Skeletal muscle tissue (tissue), 3 donors: ENCODE measurements at regions not wholly inside any gene's neighbourhood (a gene's known extent, or its start where the extent isn't known, plus 50 kb on each side); places are given as distances from the start of the nearest gene placed in this dataset.

Experiments used
- H3K27ac ChIP-seq: one replicate; pipeline ENCODE4 v1.7.0; 2013; ENCODE audit warnings: mild to moderate bottlenecking, low read depth, low read length, inconsistent platforms
- H3K27me3 ChIP-seq, 3 donors: one replicate each; pipeline ENCODE4 v1.7.0; 2013; ENCODE audit warnings: low read length in 3 of 3; ENCODE audit not compliant: control insufficient read depth in 3 of 3, insufficient read depth in 3 of 3
- H3K36me3 ChIP-seq, 3 donors: one replicate each; pipeline ENCODE4 v1.7.0; 2013; ENCODE audit warnings: low read length in 3 of 3; ENCODE audit not compliant: control insufficient read depth in 3 of 3, insufficient read depth in 3 of 3
- H3K4me1 ChIP-seq, 3 donors: one replicate each; pipeline ENCODE4 v1.7.0; 2013; ENCODE audit warnings: low read length in 3 of 3, mild to moderate bottlenecking in 3 of 3; ENCODE audit not compliant: control insufficient read depth in 3 of 3, insufficient read depth in 3 of 3
- H3K4me3 ChIP-seq, 3 donors: one replicate each; pipeline ENCODE4 v1.7.0; 2013; ENCODE audit warnings: low read length in 3 of 3
- H3K9ac ChIP-seq, 3 donors: one replicate each; pipeline ENCODE4 v1.7.0; 2013; ENCODE audit warnings: low read length in 3 of 3, mild to moderate bottlenecking in 3 of 3, moderate library complexity in 2 of 3, low read depth in 1 of 3
- H3K9me3 ChIP-seq, 3 donors: one replicate each; pipeline ENCODE4 v1.7.0; 2013; ENCODE audit warnings: low read length in 3 of 3; ENCODE audit not compliant: control insufficient read depth in 3 of 3
- donor health status: Osteomylitis.

DNA sequence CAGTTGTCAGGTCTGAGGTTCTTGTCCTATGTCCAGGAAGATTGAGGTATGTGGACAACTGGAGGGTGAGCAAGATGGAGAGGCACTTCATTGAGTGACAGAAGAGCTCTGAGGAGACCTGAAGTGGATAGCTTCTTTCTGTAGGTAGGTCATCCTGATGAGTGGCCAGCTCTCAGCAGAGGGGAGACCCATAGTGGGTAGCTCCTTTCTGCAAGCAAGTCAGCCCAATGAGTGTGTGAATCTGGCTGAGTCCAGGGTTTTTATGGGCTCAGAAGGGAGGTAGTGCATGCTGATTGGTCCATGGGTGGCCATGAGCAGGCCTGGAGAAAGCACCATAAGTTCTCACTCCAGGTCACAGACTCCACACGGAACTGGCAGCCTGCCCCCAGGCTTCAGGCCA, 92.6 kb upstream of the GALNT5 start:
- H3K9ac ChIP-seq = no peak overlapping the region
- peaks cover 0 to 2% (median 0%) of the 10 kb centered on the region in 3 donors for H3K9me3 ChIP-seq
- no peaks in the 10 kb centered on the region for H3K4me1 ChIP-seq
- no peak overlapping the region for H3K27ac ChIP-seq
- H3K36me3 ChIP-seq = no peaks in the 10 kb centered on the region
- peaks cover 0 to 3% (median 0%) of the 10 kb centered on the region in 3 donors for H3K27me3 ChIP-seq
- no peak overlapping the region for H3K4me3 ChIP-seq

GRCh38 chr2:157168501-157168900, 89.0 kb upstream of the GALNT5 start:
- Histone ChIP-seq H3K36me3 (no peaks in the 10 kb centered on the region), H3K27ac (no peak overlapping the region), H3K4me1 (no peaks in the 10 kb centered on the region), H3K27me3 (peaks cover 0 to 3% (median 0%) of the 10 kb centered on the region in 3 donors), H3K4me3 (no peak overlapping the region), H3K9me3 (peaks cover 0 to 2% (median 0%) of the 10 kb centered on the region in 3 donors), H3K9ac (no peak overlapping the region)

GRCh38 chr2:157169889-157170288, 87.6 kb upstream of the GALNT5 start:
- Histone ChIP-seq H3K4me1 (no peaks in the 10 kb centered on the region), H3K9me3 (peaks cover 0 to 2% (median 0%) of the 10 kb centered on the region in 3 donors)

GRCh38 chr2:157170299-157170698, 87.2 kb upstream of the GALNT5 start:
- H3K27ac ChIP-seq = no peak overlapping the region
- H3K4me1 ChIP-seq = no peaks in the 10 kb centered on the region
- H3K9ac ChIP-seq = no peak overlapping the region
- no peaks in the 10 kb centered on the region for H3K27me3 ChIP-seq
- H3K36me3 ChIP-seq = no peaks in the 10 kb centered on the region
- H3K9me3 ChIP-seq = peaks cover 0 to under 1% (median 0%) of the 10 kb centered on the region in 3 donors
- H3K4me3 ChIP-seq = no peak overlapping the region

More at GRCh38 chr2:157169889-157170288, 87.6 kb upstream of the GALNT5 start:
- Histone ChIP-seq H3K4me3 (no peak overlapping the region), H3K9ac (no peak overlapping the region), H3K27ac (no peak overlapping the region), H3K36me3 (no peaks in the 10 kb centered on the region), H3K27me3 (no peaks in the 10 kb centered on the region)

- no peak overlapping the region for H3K9ac ChIP-seq
- no peaks in the 10 kb centered on the region for H3K27me3 ChIP-seq
- no peak overlapping the region for H3K27ac ChIP-seq
- H3K9me3 ChIP-seq = no peaks in the 10 kb centered on the region
- no peaks in the 10 kb centered on the region for H3K36me3 ChIP-seq
- H3K4me1 ChIP-seq = no peaks in the 10 kb centered on the region
- H3K4me3 ChIP-seq = no peak overlapping the region
These were observed 85.3 kb upstream of the GALNT5 start for GRCh38 chr2:157172239-157172638.

DNA sequence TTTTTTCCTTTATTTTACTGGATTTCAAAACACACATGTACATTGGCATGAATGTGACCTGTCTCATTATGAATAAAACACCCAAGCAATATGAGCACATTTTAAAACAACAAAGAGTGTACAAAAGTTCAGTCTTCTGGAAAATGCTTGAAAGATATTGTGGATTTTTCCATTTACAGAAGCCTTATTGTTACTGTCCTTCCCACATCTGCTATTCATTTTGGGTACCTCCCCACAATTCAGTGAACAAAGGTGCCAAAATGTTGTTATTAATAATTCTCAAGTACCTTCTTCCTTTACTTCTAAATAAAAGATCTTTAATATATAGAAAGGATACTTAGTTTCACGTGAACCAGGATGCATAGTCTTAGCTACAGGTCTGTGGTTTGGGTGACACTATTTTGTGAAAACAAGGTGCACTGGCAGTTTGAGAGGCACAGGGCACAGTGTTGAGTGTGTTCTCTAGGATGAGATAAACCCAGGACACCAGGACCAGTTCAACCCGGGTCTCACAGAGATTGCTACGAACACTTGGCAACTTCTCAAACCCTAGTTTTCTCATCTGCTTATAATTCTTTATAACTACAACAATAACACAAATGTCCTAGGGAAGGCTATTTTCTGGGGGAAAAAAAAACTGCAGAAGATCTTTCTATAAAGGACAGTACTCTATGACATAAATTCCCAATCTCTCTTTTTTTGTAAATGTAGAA, 84.5 kb upstream of the GALNT5 start:
- Histone ChIP-seq H3K27me3 (no peaks in the 10 kb centered on the region), H3K36me3 (no peaks in the 10 kb centered on the region), H3K4me1 (no peaks in the 10 kb centered on the region), H3K27ac (no peak overlapping the region), H3K9me3 (no peaks in the 10 kb centered on the region), H3K9ac (no peak overlapping the region), H3K4me3 (no peak overlapping the region)

GRCh38 chr2:157173740-157174184, 83.7 kb upstream of the GALNT5 start:
- Histone ChIP-seq H3K36me3 (no peaks in the 10 kb centered on the region), H3K27ac (no peak overlapping the region), H3K27me3 (no peaks in the 10 kb centered on the region), H3K9ac (no peak overlapping the region), H3K9me3 (no peaks in the 10 kb centered on the region), H3K4me3 (no peak overlapping the region), H3K4me1 (no peaks in the 10 kb centered on the region)

DNA sequence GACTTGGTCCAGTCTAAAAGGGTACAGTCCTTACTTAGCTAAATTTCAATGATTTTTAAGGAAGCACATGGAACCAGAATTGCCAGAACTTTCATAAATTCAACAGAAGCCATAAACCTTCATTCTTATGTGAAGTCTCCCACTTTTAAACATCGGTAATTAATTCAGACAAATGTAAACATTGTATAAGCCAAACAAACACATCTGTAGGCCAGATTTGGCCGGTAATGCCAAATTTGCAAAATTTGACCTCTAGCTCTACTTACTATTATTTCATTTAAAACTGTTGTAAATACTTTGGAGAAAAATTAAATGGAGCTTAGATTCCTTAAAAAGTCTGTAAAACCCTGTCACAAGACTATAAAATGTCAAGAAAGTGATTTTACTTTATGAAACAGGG, 83.2 kb upstream of the GALNT5 start:
- H3K36me3 ChIP-seq = no peaks in the 10 kb centered on the region
- no peak overlapping the region for H3K4me3 ChIP-seq
- H3K27me3 ChIP-seq = no peaks in the 10 kb centered on the region
- H3K27ac ChIP-seq = no peak overlapping the region
- no peaks in the 10 kb centered on the region for H3K9me3 ChIP-seq
- no peak overlapping the region for H3K9ac ChIP-seq
- H3K4me1 ChIP-seq = no peaks in the 10 kb centered on the region

GRCh38 chr2:157176602-157177001, 80.9 kb upstream of the GALNT5 start:
- Histone ChIP-seq H3K4me3 (no peak overlapping the region), H3K9ac (no peak overlapping the region)

DNA sequence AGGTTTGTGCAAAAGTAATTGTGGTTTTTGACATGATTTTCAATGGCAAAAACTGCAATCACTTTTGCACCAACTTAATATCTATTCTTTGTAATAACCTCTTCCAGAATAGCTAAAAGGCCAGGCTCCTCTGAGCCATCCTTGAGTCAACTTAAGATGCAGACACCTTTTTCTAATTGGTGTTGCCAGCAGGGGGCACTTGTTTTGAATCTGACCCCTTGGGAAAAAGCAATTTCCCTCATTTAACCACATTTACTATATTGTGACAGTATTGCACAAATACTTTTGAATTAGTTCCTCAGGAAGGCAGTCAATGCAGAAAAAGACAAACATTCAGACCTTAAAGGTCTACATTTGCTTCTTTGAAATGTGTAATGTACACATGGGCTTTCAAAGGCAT, 78.6 kb upstream of the GALNT5 start:
- H3K4me1 ChIP-seq = no peaks in the 10 kb centered on the region
- H3K27ac ChIP-seq = no peak overlapping the region
- H3K27me3 ChIP-seq = no peaks in the 10 kb centered on the region
- no peak overlapping the region for H3K4me3 ChIP-seq
- H3K9me3 ChIP-seq = no peaks in the 10 kb centered on the region
- H3K36me3 ChIP-seq = no peaks in the 10 kb centered on the region
- no peak overlapping the region for H3K9ac ChIP-seq

More at GRCh38 chr2:157176602-157177001, 80.9 kb upstream of the GALNT5 start:
- H3K27ac ChIP-seq = no peak overlapping the region
- no peaks in the 10 kb centered on the region for H3K36me3 ChIP-seq
- H3K9me3 ChIP-seq = no peaks in the 10 kb centered on the region
- no peaks in the 10 kb centered on the region for H3K4me1 ChIP-seq
- H3K27me3 ChIP-seq = no peaks in the 10 kb centered on the region
